ENCODE measurements at regions not wholly inside any gene's neighbourhood (a gene's known extent, or its start where the extent isn't known, plus 50 kb on each side); places are given as distances from the start of the nearest gene placed in this dataset.

- no peak for TF ChIP-seq GATA2 (IDR thresholded peaks at IDR 0.05; ENCODE audit: insufficient read depth, insufficient read length, low read depth, low read length)
- no peak for TF ChIP-seq CTCF (IDR thresholded peaks at IDR 0.05; ENCODE audit: extremely low read depth in 1 of 2, insufficient read depth in 1 of 2, low read depth in 1 of 2, low read length in 2 of 2)
- no peak for TF ChIP-seq MYC (IDR thresholded peaks at IDR 0.05; ENCODE audit: low read depth, low read length)
- no peak for TF ChIP-seq MAX (IDR thresholded peaks at IDR 0.05; ENCODE audit: insufficient read depth, insufficient read length)
- no peak for TF ChIP-seq EZH2 (IDR thresholded peaks at IDR 0.05; ENCODE audit: borderline replicate concordance, low read depth, low read length, severe bottlenecking)
- no peak for TF ChIP-seq POLR2A (IDR thresholded peaks at IDR 0.05; ENCODE audit: low read depth, low read length)
- TF ChIP-seq JUN (IDR thresholded peaks at IDR 0.05; ENCODE audit: borderline replicate concordance, insufficient read depth, insufficient read length, low read depth) = no peak
- no peak for TF ChIP-seq POLR2AphosphoS5 (IDR thresholded peaks at IDR 0.05; ENCODE audit: insufficient read depth, low read depth, low read length)
- no peak for TF ChIP-seq FOS (IDR thresholded peaks at IDR 0.05; ENCODE audit: borderline replicate concordance, insufficient read depth, low read length)
These were observed 188.0 kb downstream of the ENGASE start for GRCh38 chr17:79262624-79263023.
